DOHH2 (cell line): ENCODE measurements at regions not wholly inside any gene's neighbourhood (a gene's known extent, or its start where the extent isn't known, plus 50 kb on each side); places are given as distances from the start of the nearest gene placed in this dataset.

Experiments
- CTCF ChIP-seq: fragments of 200-600 bp; sonication (generic); IDR thresholded peaks from one replicate; pipeline ENCODE4 v1.5.1; 2014; ENCODE audit warnings: antibody characterized with exemption, mild to moderate bottlenecking, low read depth, low read length; ENCODE audit not compliant: poor library complexity, severe bottlenecking
- EZH2phosphoT487 ChIP-seq: fragments of 200-600 bp; sonication (generic); IDR thresholded peaks from 2 replicates; pipeline ENCODE4 v1.6.1; 2017; ENCODE audit warnings: borderline replicate concordance, mild to moderate bottlenecking, antibody characterized with exemption, low read length, moderate library complexity, mixed read lengths

- no peak for TF ChIP-seq CTCF
- no peak for TF ChIP-seq EZH2phosphoT487
Measured at GRCh38 chr16:86942151-86943051, 364.1 kb downstream of the FOXL1 start.
